Endothelial cell of umbilical vein (primary cell): ENCODE measurements at regions not wholly inside any gene's neighbourhood (a gene's known extent, or its start where the extent isn't known, plus 50 kb on each side); places are given as distances from the start of the nearest gene placed in this dataset.

Experiments
- BruUV-seq: library from RNA; stranded (reverse); fragments of 400-500 nt; replicated peaks from 2 replicates; lab custom pipeline; 2021; lab: Mats Ljungman, UMichigan
- CTCF ChIA-PET: fragments of 300-600, 350-600 bp; sonication (Branson Sonifier 250); formaldehyde crosslinking; loops from one replicate; lab custom pipeline; 2021; ENCODE audit warnings: antibody characterized with exemption, inconsistent platforms; lab: Charles Lee
- POLR2A ChIA-PET: fragments of 300-600, 350-600 bp; sonication (Branson Sonifier 250); formaldehyde crosslinking; loops from one replicate; lab custom pipeline; 2021; ENCODE audit warnings: antibody characterized with exemption, inconsistent platforms; lab: Charles Lee
- DNase-seq: peaks from one replicate; pipeline ENCODE4 v3.0.0-alpha.2; 2011; ENCODE audit warnings: low read depth, low spot score
- FAIRE-seq: peaks from 2 replicates; lab custom pipeline; 2011; peaks lifted over from hg19 to GRCh38; lab: Jason Lieb, UNC
- H2AFZ ChIP-seq: 2 replicates; pipeline ENCODE4 v1.6.0; 2012; ENCODE audit warnings: low read depth, low read length, control low read depth, inconsistent platforms
- H3K27ac ChIP-seq: 2 replicates; pipeline ENCODE4 v1.5.1; 2011; ENCODE audit warnings: low read depth, mild to moderate bottlenecking, control low read depth, low read length, moderate library complexity; ENCODE audit not compliant: insufficient read depth
- H3K27me3 ChIP-seq, 2 experiments: 2 replicates each; pipeline versions ENCODE4 v1.6.0 to v1.6.1; 2011; ENCODE audit warnings: low read length in 2 of 2, mixed read lengths in 1 of 2; ENCODE audit not compliant: control insufficient read depth in 2 of 2, insufficient read depth in 2 of 2
- H3K36me3 ChIP-seq, 2 experiments: 2 replicates in 1 of 2; 3 replicates in 1 of 2; pipeline ENCODE4 v1.5.1; 2011; ENCODE audit warnings: low read length in 2 of 2, mild to moderate bottlenecking in 1 of 2, moderate library complexity in 1 of 2; ENCODE audit not compliant: control insufficient read depth in 2 of 2, insufficient read depth in 2 of 2; ENCODE audit errors: extremely low read depth in 1 of 2
- H3K4me1 ChIP-seq: 3 replicates; pipeline ENCODE4 v1.5.1; 2011; ENCODE audit warnings: mild to moderate bottlenecking, low read length; ENCODE audit not compliant: control insufficient read depth, insufficient read depth; ENCODE audit errors: extremely low read depth
- H3K4me2 ChIP-seq: 2 replicates; pipeline ENCODE4 v1.6.1; 2011; ENCODE audit warnings: low read length, control low read depth, mixed read lengths; ENCODE audit not compliant: insufficient read depth
- H3K4me3 ChIP-seq, 3 experiments: fragments of 200-600 bp in 1 of 3; sonication (generic), shearing (Covaris generic) in 1 of 3; replicated peaks in 1 of 3; 2 replicates each; pipeline ENCODE4 v1.5.1; 2011 to 2016; ENCODE audit warnings: control low read depth in 3 of 3, low read length in 3 of 3, mild to moderate bottlenecking in 2 of 3, inconsistent platforms in 1 of 3, low read depth in 1 of 3, moderate library complexity in 1 of 3; ENCODE audit not compliant: insufficient read depth in 1 of 3
- H3K79me2 ChIP-seq: 2 replicates; pipeline ENCODE4 v1.6.0; 2012; ENCODE audit warnings: low read length, inconsistent platforms; ENCODE audit not compliant: control insufficient read depth, insufficient read depth
- H3K9ac ChIP-seq: replicated peaks from 2 replicates; pipeline ENCODE3; 2011; ENCODE audit warnings: low read length, control low read depth; ENCODE audit not compliant: insufficient read depth; ENCODE audit errors: extremely low read depth
- H3K9me1 ChIP-seq: replicated peaks from 3 replicates; pipeline ENCODE4 v1.6.0; 2011; ENCODE audit warnings: mild to moderate bottlenecking, low read length; ENCODE audit not compliant: control insufficient read depth, insufficient read depth; ENCODE audit errors: extremely low read depth
- H3K9me3 ChIP-seq: replicated peaks from 2 replicates; pipeline ENCODE4 v1.5.1; 2012; ENCODE audit warnings: low read length, inconsistent platforms; ENCODE audit not compliant: control insufficient read depth, insufficient read depth
- H4K20me1 ChIP-seq: replicated peaks from 2 replicates; pipeline ENCODE3; 2011; ENCODE audit warnings: mild to moderate bottlenecking, low read length; ENCODE audit not compliant: control insufficient read depth, insufficient read depth; ENCODE audit errors: extremely low read depth
- CTCF ChIP-seq, 2 donors: IDR thresholded peaks; 1 replicate in 1 of 2; 2 replicates in 1 of 2; pipeline ENCODE4 v1.5.1; 2011; ENCODE audit warnings: low read length in 2 of 2, mild to moderate bottlenecking in 2 of 2, moderate library complexity in 2 of 2, control low read depth in 1 of 2, inconsistent platforms in 1 of 2, low read depth in 1 of 2; ENCODE audit not compliant: insufficient read depth in 1 of 2; ENCODE audit errors: extremely low read depth in 1 of 2
- EZH2 ChIP-seq: IDR thresholded peaks from 2 replicates; pipeline ENCODE4 v1.6.1; 2012; ENCODE audit warnings: borderline replicate concordance, low read depth, mild to moderate bottlenecking, moderate library complexity, low read length, inconsistent platforms; ENCODE audit not compliant: severe bottlenecking
- FOS ChIP-seq: IDR thresholded peaks from 2 replicates; pipeline ENCODE4 v1.6.1; 2011; ENCODE audit warnings: mild to moderate bottlenecking, low read length, moderate library complexity, borderline replicate concordance; ENCODE audit not compliant: insufficient read depth
- GATA2 ChIP-seq: IDR thresholded peaks from 2 replicates; pipeline ENCODE4 v1.7.0; 2011; ENCODE audit warnings: low read depth, mild to moderate bottlenecking, moderate library complexity, mixed read lengths, low read length; ENCODE audit not compliant: insufficient read length, insufficient read depth
- JUN ChIP-seq: IDR thresholded peaks from 2 replicates; pipeline ENCODE4 v1.6.1; 2011; ENCODE audit warnings: borderline replicate concordance, low read depth; ENCODE audit not compliant: insufficient read length, insufficient read depth
- MAX ChIP-seq: IDR thresholded peaks from 2 replicates; pipeline ENCODE4 v1.6.1; 2011; ENCODE audit not compliant: insufficient read depth, insufficient read length
- MYC ChIP-seq: IDR thresholded peaks from one replicate; pipeline ENCODE4 v1.6.1; 2011; ENCODE audit warnings: mild to moderate bottlenecking, low read depth, low read length
- POLR2A ChIP-seq: IDR thresholded peaks from 2 replicates; pipeline ENCODE4 v1.6.1; 2012; ENCODE audit warnings: low read depth, mild to moderate bottlenecking, control low read depth, low read length
- POLR2AphosphoS5 ChIP-seq: IDR thresholded peaks from 2 replicates; pipeline ENCODE4 v1.6.1; 2012; ENCODE audit warnings: low read depth, mild to moderate bottlenecking, control low read depth, low read length, moderate library complexity; ENCODE audit not compliant: insufficient read depth
- dilution Hi-C: fragments of 300-500 bp; cut with MboI; formaldehyde crosslinking; loops from one replicate; pipeline ENCODE4 v1.15.0; 2019; ENCODE audit warnings: low sequenced_read_pairs; ENCODE audit not compliant: extremely low pct_ligation_motif_present
- intact Hi-C: fragments of 100-400 bp; cut with micrococcal nuclease; formaldehyde crosslinking; loops from one replicate; pipeline ENCODE4 v1.10.0; 2022

GRCh38 chr1:87495147-87495546, 166.5 kb downstream of the LMO4 start:
- Histone ChIP-seq H3K27me3 (no peaks in the 10 kb centered on the region), H4K20me1 (no peaks in the 10 kb centered on the region), H3K4me3 (no peak overlapping the region), H2AFZ (no peak overlapping the region), H3K79me2 (no peaks in the 10 kb centered on the region), H3K9ac (no peak overlapping the region), H3K9me1 (no peaks in the 10 kb centered on the region), H3K36me3 (no peaks in the 10 kb centered on the region), H3K4me1 (no peaks in the 10 kb centered on the region), H3K4me2 (no peak overlapping the region), H3K9me3 (no peaks in the 10 kb centered on the region), H3K27ac (no peak overlapping the region)
- intact Hi-C loops = no loop called here
- no peak for DNase-seq
- dilution Hi-C loops = no loop called here
- ChIA-PET POLR2A (no interaction called here), CTCF (no interaction called here)
- no peak for TF ChIP-seq FOS
- TF ChIP-seq GATA2 = no peak
- TF ChIP-seq JUN = no peak
- no peak for TF ChIP-seq POLR2A
- TF ChIP-seq CTCF (IDR thresholded peaks at IDR 0.05; ENCODE audit: extremely low read depth in 1 of 2, insufficient read depth in 1 of 2, low read depth in 1 of 2, low read length in 2 of 2) = no peak
- no peak for TF ChIP-seq MAX
- TF ChIP-seq EZH2 = no peak
- no peak for TF ChIP-seq POLR2AphosphoS5
- no peak for TF ChIP-seq MYC
- no peak for FAIRE-seq
- BruUV-seq = no TSS peak
